Limb (tissue), 2 donors: ENCODE measurements at regions not wholly inside any gene's neighbourhood (a gene's known extent, or its start where the extent isn't known, plus 50 kb on each side); places are given as distances from the start of the nearest gene placed in this dataset.
"Not testable (repeated sequence)": the region's sequence is repeated elsewhere in the genome, so short reads cannot be mapped to it uniquely, and the experiment has no call there.

ENCODE experiments used
- DNase-seq, 2 donors: peaks; one replicate each; pipeline ENCODE4 v3.0.0-alpha.2; 2016; ENCODE audit errors: extremely low spot score in 2 of 2

DNA sequence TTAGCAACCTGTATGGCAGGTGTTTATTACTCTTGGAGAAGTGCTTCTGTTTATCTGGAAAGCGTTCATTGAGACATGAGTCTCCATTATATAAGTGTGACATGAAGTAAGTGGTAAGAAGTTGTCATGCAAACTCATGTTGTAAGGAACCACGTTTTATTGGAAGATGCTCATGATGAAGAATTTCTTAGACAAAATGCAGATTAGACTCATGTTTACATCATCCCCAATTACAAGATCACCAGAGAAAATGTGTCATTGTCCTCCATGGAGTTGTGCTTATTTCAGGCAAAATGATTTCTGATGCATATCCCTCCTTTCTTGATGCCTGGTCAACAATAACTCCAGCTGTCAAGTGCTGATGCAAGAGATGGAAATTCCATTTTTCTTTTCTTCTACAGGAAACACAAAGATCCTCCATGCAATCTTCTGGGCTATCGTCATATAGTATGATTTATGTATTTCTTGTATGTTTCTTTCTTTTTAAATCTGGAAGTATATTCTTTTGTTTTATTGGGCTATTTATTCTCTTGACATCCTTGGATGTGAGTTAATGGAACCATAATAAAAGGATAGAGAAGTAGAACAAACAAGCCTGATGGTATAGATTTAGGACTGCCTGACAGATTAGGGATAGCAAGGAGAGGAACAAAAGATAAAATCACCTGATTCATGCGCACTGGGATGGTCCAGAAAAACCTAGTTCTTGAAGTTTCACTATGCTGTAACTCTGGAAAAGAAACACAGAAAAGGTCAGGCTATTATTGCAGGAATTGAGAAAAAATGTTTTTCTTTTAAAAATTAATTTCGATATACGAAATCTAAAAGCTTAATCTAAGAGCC, 50.7 kb upstream of the DIAPH3 start:
- DNase-seq, result no peak

- DNase-seq, result no peak
Observed at GRCh38 chr13:60220072-60220471, 56.3 kb upstream of the DIAPH3 start.

GRCh38 chr13:60221581-60221980, 57.9 kb upstream of the DIAPH3 start:
- DNase-seq, result no peak

GRCh38 chr13:60226507-60226906, 62.8 kb upstream of the DIAPH3 start:
- no peak for DNase-seq

GRCh38 chr13:60227158-60227557, 63.4 kb upstream of the DIAPH3 start:
- DNase-seq, result no peak

DNA sequence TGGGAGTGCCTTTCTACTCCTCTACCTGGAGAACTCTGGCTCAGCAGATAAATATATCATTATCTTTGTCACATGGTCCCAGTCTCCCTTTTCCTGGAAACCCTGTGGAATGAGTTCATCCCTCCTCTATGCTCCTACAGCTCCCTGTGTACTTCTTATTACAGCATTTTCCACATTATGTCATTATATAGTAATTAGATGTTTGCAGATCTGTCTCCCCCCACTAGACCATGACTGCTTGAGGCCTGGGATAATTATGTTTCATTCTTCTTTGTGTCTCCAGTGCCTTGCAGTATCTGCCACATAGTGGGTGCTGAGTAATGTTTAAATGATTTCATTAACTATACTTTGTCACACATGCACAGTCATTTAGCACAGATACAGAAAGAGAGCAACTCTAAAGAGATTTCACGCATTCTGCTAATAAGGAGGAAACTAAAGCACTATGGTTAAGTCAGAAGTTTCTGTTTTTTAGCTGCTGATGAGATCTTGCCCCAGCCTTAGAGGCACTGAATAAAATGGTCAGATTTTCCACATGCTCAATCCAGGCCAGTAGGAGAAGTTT, 66.1 kb upstream of the DIAPH3 start:
- DNase-seq, result no peak

DNA sequence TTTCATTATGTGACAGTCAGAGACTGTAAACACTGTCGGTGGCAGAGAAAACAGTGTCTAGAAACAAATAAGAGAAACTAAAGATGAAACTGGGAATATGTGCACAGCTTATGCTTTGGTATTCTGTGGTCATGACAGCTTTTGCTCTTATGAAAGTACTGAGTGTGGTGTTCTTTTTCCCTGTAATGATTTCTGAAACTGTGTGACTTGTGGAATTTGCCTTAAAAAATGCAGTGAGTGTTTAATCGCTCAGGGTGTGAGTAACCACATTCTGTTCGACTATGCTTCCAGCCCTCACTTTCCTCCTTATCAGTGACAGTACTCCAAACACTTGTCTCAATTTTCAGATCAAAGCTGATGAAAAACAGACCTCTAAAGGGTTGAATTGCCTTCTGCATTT, 66.9 kb upstream of the DIAPH3 start:
- no peak for DNase-seq

- no peak for DNase-seq
Observed at GRCh38 chr13:60242043-60242595, 78.4 kb upstream of the DIAPH3 start.

DNA sequence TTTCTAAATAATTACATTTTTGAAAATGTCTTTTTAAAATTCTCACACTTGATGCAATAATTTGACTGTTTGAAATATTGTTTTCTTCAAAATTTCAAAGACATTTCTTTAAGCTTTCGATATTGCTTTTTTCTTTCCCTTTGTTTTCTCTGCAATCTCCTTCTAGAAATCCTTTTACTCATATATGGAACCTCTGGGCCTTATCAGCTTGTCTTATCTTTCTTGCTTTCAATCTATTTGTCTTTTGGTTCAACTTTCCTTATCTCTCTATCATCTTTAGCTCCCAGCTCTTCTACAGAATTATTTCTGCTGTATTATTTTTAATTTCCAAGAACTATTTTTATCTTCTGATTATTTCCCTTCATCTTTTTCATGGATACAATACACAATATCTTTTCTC, 80.7 kb upstream of the DIAPH3 start:
- DNase-seq, result no peak

DNA sequence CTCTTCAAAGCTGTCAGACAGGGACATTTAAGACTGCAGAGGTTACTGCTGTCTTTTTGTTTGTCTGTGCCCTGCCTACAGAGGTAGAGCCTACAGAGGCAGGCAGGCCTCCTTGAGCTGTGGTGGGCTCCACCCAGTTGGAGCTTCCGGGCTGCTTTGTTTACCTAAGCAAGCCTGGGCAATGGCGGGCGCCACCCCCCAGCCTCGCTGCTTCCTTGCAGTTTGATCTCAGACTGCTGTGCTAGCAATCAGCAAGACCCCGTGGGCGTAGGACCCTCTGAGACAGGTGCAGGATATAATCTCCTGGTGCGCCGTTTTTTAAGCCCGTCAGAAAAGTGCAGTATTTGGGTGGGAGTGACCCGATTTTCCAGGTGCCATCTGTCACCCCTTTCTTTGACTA, 87.7 kb upstream of the DIAPH3 start:
- not testable (repeated sequence) for DNase-seq

GRCh38 chr13:60258349-60258748, 94.6 kb upstream of the DIAPH3 start:
- no peak for DNase-seq

- DNase-seq, result no peak
Observed at GRCh38 chr13:60260440-60260839, 96.7 kb upstream of the DIAPH3 start.

DNA sequence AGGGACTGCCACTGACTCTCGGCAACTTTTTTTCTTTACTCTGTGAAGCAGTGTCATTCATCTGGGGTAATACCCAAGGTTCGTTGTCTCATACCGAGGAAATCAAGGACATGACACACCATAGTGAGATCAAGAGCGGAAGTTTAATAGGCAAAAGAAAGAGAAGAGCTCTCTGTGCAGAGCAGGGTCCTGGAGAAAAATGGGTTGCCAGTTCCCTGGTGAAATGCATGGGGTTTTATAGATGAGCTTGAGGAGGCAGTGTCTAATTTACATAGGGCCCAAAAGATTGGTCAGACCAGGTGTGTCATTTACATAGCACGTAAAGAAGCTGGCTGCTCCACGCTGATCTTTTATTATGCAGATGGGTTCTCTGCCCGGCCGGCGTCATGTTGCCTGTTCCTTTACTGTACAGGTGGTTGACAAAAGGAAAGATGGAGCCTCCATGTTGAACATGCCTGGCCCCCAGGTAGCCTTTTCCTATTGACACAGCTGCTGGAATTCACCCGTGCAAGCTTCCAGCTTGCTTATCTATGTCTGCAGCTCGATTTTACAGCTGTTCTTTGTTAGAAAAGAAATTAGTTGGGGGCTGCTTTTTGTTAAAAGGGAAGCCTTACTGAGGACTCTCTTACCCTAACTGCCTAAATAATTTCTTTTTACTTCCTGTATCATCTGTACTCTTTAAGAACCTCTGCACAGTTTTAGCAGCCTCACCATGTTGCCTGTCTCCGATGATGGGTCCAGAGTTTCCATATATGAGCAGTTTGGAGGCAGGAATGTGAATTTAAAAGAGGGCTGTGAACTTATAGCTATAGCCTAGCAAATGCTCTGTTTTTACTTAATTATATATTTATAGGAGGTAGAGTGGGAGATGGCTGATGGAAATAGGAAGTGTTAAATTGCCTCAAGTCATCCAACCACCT, 98.0 kb upstream of the DIAPH3 start:
- no peak for DNase-seq

GRCh38 chr13:60265566-60265965, 101.8 kb upstream of the DIAPH3 start:
- no peak for DNase-seq

DNA sequence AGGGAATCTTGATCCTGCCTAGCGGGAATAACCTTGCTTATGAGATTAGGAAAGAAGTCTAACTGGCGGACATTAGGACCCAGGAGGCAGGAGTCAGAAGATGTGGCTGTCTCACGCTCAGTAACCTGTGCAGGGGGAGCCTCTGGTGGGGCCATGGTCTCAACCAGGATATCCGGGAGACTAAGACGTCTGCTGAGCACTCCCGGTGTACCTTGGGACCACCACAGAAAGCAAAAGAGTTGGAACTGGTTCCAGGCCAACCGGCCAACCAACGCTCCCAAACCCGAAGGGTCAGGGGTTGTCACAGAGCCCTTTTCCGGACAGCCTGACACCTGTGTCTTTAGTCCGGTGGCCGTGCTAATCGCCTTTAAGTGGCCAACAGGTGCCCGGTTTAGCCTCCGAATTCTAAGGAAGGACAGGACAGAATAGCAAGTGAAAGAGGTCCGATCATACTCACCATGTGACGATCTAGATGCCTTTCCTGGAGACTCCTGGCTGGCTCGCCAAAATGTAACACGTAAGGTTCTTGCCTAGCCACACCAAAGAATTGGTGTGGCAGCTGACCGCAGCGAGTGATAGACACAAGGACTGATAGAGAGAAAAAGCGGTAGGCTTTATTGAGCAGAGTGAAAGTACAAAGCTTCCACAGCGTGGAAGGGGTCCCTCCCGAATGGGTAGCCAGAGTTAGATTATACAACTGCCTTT, 103.9 kb upstream of the DIAPH3 start:
- no peak for DNase-seq

DNA sequence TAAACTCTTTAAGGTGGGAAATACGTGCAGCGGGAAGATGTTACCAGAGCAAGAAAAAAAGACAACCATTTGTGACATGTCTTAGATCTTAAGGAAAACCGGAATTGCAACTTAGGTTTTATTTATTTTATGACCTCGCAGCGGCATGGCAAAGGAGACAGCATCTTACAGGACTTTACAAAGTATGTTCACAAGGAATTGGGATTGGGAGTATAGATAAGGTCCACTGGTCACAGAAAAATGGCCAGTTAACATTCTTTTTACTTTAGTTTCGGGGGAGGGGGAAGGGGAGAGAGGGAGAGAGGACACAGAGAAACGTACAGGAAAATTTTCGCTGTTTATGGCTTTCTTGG, 104.5 kb upstream of the DIAPH3 start:
- no peak for DNase-seq

DNA sequence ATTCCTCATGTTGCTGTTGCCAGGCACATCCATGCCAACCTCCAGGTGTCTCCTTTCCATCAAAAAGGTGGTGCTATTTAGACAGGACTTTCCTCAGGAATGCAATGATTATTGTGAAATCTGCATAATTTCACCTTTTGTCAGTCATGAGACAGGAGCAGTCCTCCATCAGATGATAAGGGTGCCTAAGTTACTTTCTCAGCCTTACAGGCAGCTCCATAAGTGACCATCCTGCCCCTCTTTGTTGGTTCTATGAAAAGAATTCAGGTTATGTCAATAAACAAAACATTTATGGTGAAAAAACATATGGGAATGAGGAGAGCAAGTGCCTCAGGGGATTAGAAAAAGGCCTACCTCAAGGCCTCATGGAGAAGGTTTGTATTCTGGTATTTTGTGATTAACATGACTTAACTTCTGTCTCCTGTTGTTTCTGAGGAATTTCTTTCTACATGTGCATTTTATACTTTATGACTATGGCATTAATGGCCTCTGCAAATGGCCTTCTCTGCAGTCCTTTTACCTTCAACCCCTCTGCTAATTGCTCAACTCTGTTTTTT, 110.3 kb upstream of the DIAPH3 start:
- no peak for DNase-seq

GRCh38 chr13:60274655-60275054, 110.9 kb upstream of the DIAPH3 start:
- no peak for DNase-seq

DNA sequence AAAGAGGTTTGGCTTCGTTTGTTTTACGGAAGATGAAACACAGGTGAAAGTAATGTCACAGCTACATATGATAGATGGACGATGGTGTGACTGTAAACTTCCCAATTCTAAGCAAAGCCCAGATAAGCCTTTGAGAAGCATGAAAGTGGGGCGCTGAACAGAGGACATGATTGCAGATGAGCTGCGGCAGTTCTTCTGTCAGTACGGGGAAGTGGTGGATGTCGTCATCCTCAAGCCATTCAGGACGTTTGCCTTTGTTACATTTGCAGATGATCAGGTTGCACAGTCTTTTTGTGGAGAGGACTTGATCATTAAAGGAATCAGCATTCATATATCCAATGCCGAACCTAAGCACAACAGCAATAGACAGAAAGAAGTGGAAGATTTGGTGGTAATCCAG, 111.5 kb upstream of the DIAPH3 start:
- no peak for DNase-seq

GRCh38 chr13:60280524-60280923, 116.5 kb upstream of the TDRD3 start:
- not testable (repeated sequence) for DNase-seq

DNA sequence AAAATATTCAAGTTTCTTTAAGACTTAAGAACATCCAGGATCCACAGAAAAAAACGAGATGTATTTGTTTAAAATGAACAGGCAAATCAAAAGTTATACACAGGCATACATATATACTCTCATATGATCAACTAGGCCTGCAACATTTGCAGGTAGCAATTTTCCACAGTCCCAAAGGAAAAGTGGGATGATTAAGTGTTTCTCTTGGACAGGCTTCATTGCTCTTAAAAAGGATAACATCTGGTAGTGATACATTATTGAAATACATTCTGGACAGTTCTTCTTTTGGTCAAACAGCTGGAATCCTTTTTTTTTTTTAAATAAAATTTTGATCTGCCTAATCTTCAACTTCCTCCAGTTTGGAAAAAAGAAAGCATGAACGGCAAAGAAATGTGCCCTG, 114.8 kb upstream of the TDRD3 start:
- peak in 1 of 2 donors; percentile 55 for DNase-seq
